ENCODE measurements at regions not wholly inside any gene's neighbourhood (a gene's known extent, or its start where the extent isn't known, plus 50 kb on each side); places are given as distances from the start of the nearest gene placed in this dataset.

DNA sequence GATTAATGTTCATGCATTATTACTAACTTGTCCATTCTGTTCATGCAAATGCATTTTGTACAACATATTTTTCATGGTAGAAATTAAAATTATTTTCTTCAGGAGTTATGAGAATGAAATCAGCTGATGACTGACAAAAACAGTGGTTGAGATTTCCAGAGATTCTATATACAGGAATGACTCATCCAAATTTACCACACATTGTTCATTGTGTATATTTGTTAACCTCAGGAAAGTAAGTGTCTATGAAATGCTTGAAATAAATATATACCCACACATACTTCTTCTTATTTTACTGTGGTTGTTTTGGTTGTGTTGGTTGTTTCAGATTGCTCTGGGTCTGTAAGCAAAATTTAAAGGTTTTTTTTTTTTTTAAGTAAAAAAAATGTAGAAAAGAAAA is 108.1 kb upstream of the SP8 start:
- no peaks in the 10 kb centered on the region for H3K36me3 ChIP-seq (replicated peaks in 1 of 2; ENCODE audit: control insufficient read depth in 1 of 2, insufficient read depth in 2 of 2, low read length in 2 of 2)
- no peaks in the 10 kb centered on the region for H3K4me1 Mint-ChIP-seq
- H2AFZ ChIP-seq (ENCODE audit: insufficient read depth, low read depth, low read length, poor library complexity, severe bottlenecking): no peak overlapping the region
- H3K4me2 ChIP-seq (replicated peaks; ENCODE audit: extremely low read depth, low read length, poor library complexity, severe bottlenecking): no peak overlapping the region
- no peaks in the 10 kb centered on the region for H3K27me3 Mint-ChIP-seq (ENCODE audit: low read depth in 3 of 3)
- TF ChIP-seq, protein P1, sequence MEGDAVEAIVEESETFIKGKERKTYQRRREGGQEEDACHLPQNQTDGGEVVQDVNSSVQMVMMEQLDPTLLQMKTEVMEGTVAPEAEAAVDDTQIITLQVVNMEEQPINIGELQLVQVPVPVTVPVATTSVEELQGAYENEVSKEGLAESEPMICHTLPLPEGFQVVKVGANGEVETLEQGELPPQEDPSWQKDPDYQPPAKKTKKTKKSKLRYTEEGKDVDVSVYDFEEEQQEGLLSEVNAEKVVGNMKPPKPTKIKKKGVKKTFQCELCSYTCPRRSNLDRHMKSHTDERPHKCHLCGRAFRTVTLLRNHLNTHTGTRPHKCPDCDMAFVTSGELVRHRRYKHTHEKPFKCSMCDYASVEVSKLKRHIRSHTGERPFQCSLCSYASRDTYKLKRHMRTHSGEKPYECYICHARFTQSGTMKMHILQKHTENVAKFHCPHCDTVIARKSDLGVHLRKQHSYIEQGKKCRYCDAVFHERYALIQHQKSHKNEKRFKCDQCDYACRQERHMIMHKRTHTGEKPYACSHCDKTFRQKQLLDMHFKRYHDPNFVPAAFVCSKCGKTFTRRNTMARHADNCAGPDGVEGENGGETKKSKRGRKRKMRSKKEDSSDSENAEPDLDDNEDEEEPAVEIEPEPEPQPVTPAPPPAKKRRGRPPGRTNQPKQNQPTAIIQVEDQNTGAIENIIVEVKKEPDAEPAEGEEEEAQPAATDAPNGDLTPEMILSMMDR (IDR thresholded peaks at IDR 0.05): no peak
- H3K4me3 ChIP-seq (replicated peaks in 1 of 3; ENCODE audit: low read depth in 2 of 3, low read length in 3 of 3): no peak overlapping the region
- no peak overlapping the region for H3K27ac ChIP-seq (ENCODE audit: low read depth in 1 of 2, low read length in 2 of 2)
- no peaks in the 10 kb centered on the region for H3K27me3 ChIP-seq (ENCODE audit: control insufficient read depth in 2 of 2, insufficient read depth in 2 of 2, low read length in 2 of 2)
- no peaks in the 10 kb centered on the region for H3K36me3 Mint-ChIP-seq
- no peak overlapping the region for H3K9ac ChIP-seq (ENCODE audit: insufficient read depth, low read length, poor library complexity, severe bottlenecking)
- H3K9me3 ChIP-seq (replicated peaks in 1 of 2; ENCODE audit: control insufficient read depth in 1 of 2, insufficient read depth in 1 of 2, low read length in 2 of 2): peaks cover 0 to 3% of the 10 kb centered on the region in 2 donors
- no peaks in the 10 kb centered on the region for H3K4me1 ChIP-seq (ENCODE audit: control insufficient read depth in 1 of 2, insufficient read depth in 2 of 2, low read length in 2 of 2)
- no peaks in the 10 kb centered on the region for H3K79me2 ChIP-seq (ENCODE audit: insufficient read depth, low read length)
- intact Hi-C loops (cut with micrococcal nuclease): no loop called here
- DNase-seq: no peak
- no peak overlapping the region for H3K27ac Mint-ChIP-seq
- H4K20me1 ChIP-seq (ENCODE audit: insufficient read depth, low read length): no peaks in the 10 kb centered on the region
- peaks cover 1 to 13% (median 3%) of the 10 kb centered on the region in 7 donors for H3K9me3 Mint-ChIP-seq
- H3K4me3 Mint-ChIP-seq: no peak overlapping the region

DNA sequence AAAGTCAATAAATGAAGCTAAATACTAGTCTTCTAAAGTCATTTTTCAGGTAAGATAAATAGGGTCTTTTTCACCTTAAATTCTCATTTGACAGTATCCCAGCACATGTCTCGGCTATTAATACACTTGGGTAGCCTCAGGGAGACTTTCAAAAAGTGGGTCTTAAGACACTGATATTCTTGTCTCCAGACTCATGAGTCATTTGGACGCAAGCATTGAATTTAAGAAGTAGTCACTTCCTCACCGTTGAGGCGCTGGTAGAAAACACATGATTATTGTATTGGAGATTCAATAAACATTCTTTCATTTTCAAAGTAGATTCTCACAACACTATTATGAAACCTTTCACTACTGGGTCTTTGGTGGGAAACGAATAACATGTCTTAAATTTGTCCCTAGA is 108.9 kb upstream of the SP8 start:
- Histone ChIP-seq H3K9me3 (replicated peaks in 1 of 2; ENCODE audit: control insufficient read depth in 1 of 2, insufficient read depth in 1 of 2, low read length in 2 of 2) (peaks cover 0 to 5% of the 10 kb centered on the region in 2 donors), H2AFZ (ENCODE audit: insufficient read depth, low read depth, low read length, poor library complexity, severe bottlenecking) (no peak overlapping the region), H3K9ac (ENCODE audit: insufficient read depth, low read length, poor library complexity, severe bottlenecking) (no peak overlapping the region), H3K4me3 (replicated peaks in 1 of 3; ENCODE audit: low read depth in 2 of 3, low read length in 3 of 3) (no peak overlapping the region), H3K79me2 (ENCODE audit: insufficient read depth, low read length) (no peaks in the 10 kb centered on the region), H3K4me1 (ENCODE audit: control insufficient read depth in 1 of 2, insufficient read depth in 2 of 2, low read length in 2 of 2) (no peaks in the 10 kb centered on the region), H3K27me3 (ENCODE audit: control insufficient read depth in 2 of 2, insufficient read depth in 2 of 2, low read length in 2 of 2) (no peaks in the 10 kb centered on the region), H3K4me2 (replicated peaks; ENCODE audit: extremely low read depth, low read length, poor library complexity, severe bottlenecking) (no peak overlapping the region), H3K27ac (ENCODE audit: low read depth in 1 of 2, low read length in 2 of 2) (no peak overlapping the region), H3K36me3 (replicated peaks in 1 of 2; ENCODE audit: control insufficient read depth in 1 of 2, insufficient read depth in 2 of 2, low read length in 2 of 2) (no peaks in the 10 kb centered on the region), H4K20me1 (ENCODE audit: insufficient read depth, low read length) (no peaks in the 10 kb centered on the region)
- peak in 1 of 3 donors; percentile 3 for DNase-seq
- peaks cover 2 to 13% (median 3%) of the 10 kb centered on the region in 7 donors for H3K9me3 Mint-ChIP-seq
- no peaks in the 10 kb centered on the region for H3K36me3 Mint-ChIP-seq
- no peaks in the 10 kb centered on the region for H3K4me1 Mint-ChIP-seq
- TF ChIP-seq, protein P1 (IDR thresholded peaks at IDR 0.05): no peak
- H3K4me3 Mint-ChIP-seq: no peak overlapping the region
- no peaks in the 10 kb centered on the region for H3K27me3 Mint-ChIP-seq (ENCODE audit: low read depth in 3 of 3)
- no peak overlapping the region for H3K27ac Mint-ChIP-seq
- WGBS (ENCODE audit: insufficient coverage): no CpG with 5 or more reads among the region's 5 CpGs
- intact Hi-C loops (cut with micrococcal nuclease): no loop called here

Measured in CD14-positive monocyte (primary cell).